Liver (tissue), 3 donors: ENCODE measurements at regions not wholly inside any gene's neighbourhood (a gene's known extent, or its start where the extent isn't known, plus 50 kb on each side); places are given as distances from the start of the nearest gene placed in this dataset.

Source experiments
- EGR1 ChIP-seq, 2 donors: IDR thresholded peaks; 2 replicates each; pipeline ENCODE4 v1.6.1; 2016 to 2018; ENCODE audit warnings: antibody characterized with exemption in 2 of 2, low read depth in 2 of 2
- HNF4A ChIP-seq, 2 donors: conservative IDR thresholded peaks; 2 replicates each; pipeline ENCODE4 v1.6.1; 2016; ENCODE audit warnings: antibody characterized with exemption in 2 of 2, mild to moderate bottlenecking in 2 of 2
- JUND ChIP-seq, 2 donors: IDR thresholded peaks; 2 replicates each; pipeline ENCODE4 v1.6.1; 2016; ENCODE audit warnings: antibody characterized with exemption in 2 of 2
- MAX ChIP-seq: IDR thresholded peaks from 2 replicates; pipeline ENCODE4 v1.6.1; 2016; ENCODE audit warnings: antibody characterized with exemption
- NR2F2 ChIP-seq: IDR thresholded peaks from 2 replicates; pipeline ENCODE4 v1.6.1; 2016; ENCODE audit warnings: antibody characterized with exemption
- RAD21 ChIP-seq, 2 donors: IDR thresholded peaks; 2 replicates each; pipeline ENCODE4 v1.6.1; 2016; ENCODE audit warnings: antibody characterized with exemption in 2 of 2, mild to moderate bottlenecking in 2 of 2
- REST ChIP-seq: IDR thresholded peaks from 2 replicates; pipeline ENCODE4 v1.6.1; 2016; ENCODE audit warnings: antibody characterized with exemption, mild to moderate bottlenecking
- SP1 ChIP-seq: IDR thresholded peaks from 2 replicates; pipeline ENCODE4 v1.6.1; 2018; ENCODE audit warnings: antibody characterized with exemption, mild to moderate bottlenecking
- TAF1 ChIP-seq: conservative IDR thresholded peaks from 2 replicates; pipeline ENCODE4 v1.6.1; 2016; ENCODE audit warnings: antibody characterized with exemption, mild to moderate bottlenecking
- YY1 ChIP-seq: IDR thresholded peaks from 2 replicates; pipeline ENCODE4 v1.6.1; 2016; ENCODE audit warnings: antibody characterized with exemption, mild to moderate bottlenecking
- TF ChIP-seq, protein P1 (sequence below): fragments of 150-350 bp; IDR thresholded peaks from 2 replicates; pipeline ENCODE4 v1.5.1; 2017; ENCODE audit warnings: improper control_type of control experiment, low read depth, low read length; ENCODE audit not compliant: missing input control
- TF ChIP-seq, protein P2 (sequence below): IDR thresholded peaks from 2 replicates; pipeline ENCODE4 v1.6.1; 2016; ENCODE audit warnings: antibody characterized with exemption
- donor health status: healthy.
- donor health status: healthy.

GRCh38 chr4:81274460-81274859, 59.4 kb upstream of the PRKG2 start:
- TF ChIP-seq YY1 (no peak), MAX (no peak), JUND (IDR thresholded peaks at IDR 0.05) (no peak), HNF4A (conservative IDR thresholded peaks at IDR 0.05) (no peak), REST (no peak), NR2F2 (no peak), RAD21 (IDR thresholded peaks at IDR 0.05) (no peak), EGR1 (IDR thresholded peaks at IDR 0.05; ENCODE audit: low read depth in 2 of 2) (no peak), SP1 (no peak), TAF1 (no peak)
- TF ChIP-seq, protein P1, sequence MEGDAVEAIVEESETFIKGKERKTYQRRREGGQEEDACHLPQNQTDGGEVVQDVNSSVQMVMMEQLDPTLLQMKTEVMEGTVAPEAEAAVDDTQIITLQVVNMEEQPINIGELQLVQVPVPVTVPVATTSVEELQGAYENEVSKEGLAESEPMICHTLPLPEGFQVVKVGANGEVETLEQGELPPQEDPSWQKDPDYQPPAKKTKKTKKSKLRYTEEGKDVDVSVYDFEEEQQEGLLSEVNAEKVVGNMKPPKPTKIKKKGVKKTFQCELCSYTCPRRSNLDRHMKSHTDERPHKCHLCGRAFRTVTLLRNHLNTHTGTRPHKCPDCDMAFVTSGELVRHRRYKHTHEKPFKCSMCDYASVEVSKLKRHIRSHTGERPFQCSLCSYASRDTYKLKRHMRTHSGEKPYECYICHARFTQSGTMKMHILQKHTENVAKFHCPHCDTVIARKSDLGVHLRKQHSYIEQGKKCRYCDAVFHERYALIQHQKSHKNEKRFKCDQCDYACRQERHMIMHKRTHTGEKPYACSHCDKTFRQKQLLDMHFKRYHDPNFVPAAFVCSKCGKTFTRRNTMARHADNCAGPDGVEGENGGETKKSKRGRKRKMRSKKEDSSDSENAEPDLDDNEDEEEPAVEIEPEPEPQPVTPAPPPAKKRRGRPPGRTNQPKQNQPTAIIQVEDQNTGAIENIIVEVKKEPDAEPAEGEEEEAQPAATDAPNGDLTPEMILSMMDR: no peak
- TF ChIP-seq, protein P2, sequence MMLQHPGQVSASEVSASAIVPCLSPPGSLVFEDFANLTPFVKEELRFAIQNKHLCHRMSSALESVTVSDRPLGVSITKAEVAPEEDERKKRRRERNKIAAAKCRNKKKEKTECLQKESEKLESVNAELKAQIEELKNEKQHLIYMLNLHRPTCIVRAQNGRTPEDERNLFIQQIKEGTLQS: no peak
